Transverse colon (tissue), 4 donors: ENCODE measurements at regions not wholly inside any gene's neighbourhood (a gene's known extent, or its start where the extent isn't known, plus 50 kb on each side); places are given as distances from the start of the nearest gene placed in this dataset.

Experiments used
- CTCF ChIP-seq, 5 experiments: fragments of 200-600 bp in 3 of 5; fragments of 450-650 bp in 2 of 5; sonication (generic) in 3 of 5; IDR thresholded peaks; 1 replicate in 2 of 5; 2 replicates in 3 of 5; pipeline ENCODE4 v1.5.1; 2016 to 2017; ENCODE audit warnings: antibody characterized with exemption in 5 of 5, inconsistent platforms in 3 of 5, mild to moderate bottlenecking in 2 of 5, moderate library complexity in 1 of 5
- EP300 ChIP-seq: sonication (generic); formaldehyde crosslinking; IDR thresholded peaks from one replicate; pipeline ENCODE4 v1.6.1; 2017; ENCODE audit warnings: antibody characterized with exemption, low read depth
- POLR2A ChIP-seq: fragments of 450-650 bp; IDR thresholded peaks from one replicate; pipeline ENCODE4 v1.6.1; 2016; ENCODE audit warnings: antibody characterized with exemption, mild to moderate bottlenecking, moderate library complexity
- POLR2AphosphoS5 ChIP-seq, 3 donors: sonication (generic); formaldehyde crosslinking; IDR thresholded peaks; one replicate each; pipeline ENCODE4 v1.6.1; 2016; ENCODE audit warnings: antibody characterized with exemption in 3 of 3

- TF ChIP-seq CTCF (IDR thresholded peaks at IDR 0.05) (no peak), EP300 (no peak), POLR2A (no peak), POLR2AphosphoS5 (IDR thresholded peaks at IDR 0.05) (no peak)
Measured at GRCh38 chr21:22250355-22250754, 1252.1 kb downstream of the NCAM2 start.
